GM12865 (cell line): ENCODE measurements at regions not wholly inside any gene's neighbourhood (a gene's known extent, or its start where the extent isn't known, plus 50 kb on each side); places are given as distances from the start of the nearest gene placed in this dataset.

Experiments used
- DNase-seq: peaks from one replicate; pipeline ENCODE4 v3.0.0; 2010; ENCODE audit warnings: low read depth
- H3K4me3 ChIP-seq: 2 replicates; pipeline ENCODE4 v1.5.1; 2011; ENCODE audit warnings: mild to moderate bottlenecking, low read depth, low read length, control low read depth
- TF ChIP-seq, protein P1 (sequence below): IDR thresholded peaks from 2 replicates; pipeline ENCODE4 v1.5.1; 2011; ENCODE audit warnings: low read length, control low read depth, low read depth, inconsistent platforms; ENCODE audit not compliant: insufficient read depth; ENCODE audit errors: missing control alignments

DNA sequence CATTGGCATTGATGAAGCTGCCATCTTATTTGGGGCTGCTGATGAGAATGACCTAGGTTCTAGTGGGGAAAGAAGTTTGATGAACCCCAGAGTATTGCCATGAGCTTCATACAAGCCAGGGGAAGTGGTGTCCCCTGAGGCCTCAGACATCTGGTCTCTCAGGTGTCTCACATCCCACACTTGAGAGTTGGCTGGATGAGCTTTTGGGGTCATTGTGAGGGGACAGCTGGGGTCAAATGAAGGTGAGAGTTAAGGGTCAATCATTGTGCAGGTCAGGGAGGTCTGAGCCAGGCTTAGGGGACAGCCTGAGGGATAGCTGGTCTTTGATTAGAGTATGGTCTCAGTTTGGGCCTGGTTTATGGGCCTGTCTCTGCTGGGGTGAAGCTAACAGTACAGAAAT lies 336.5 kb downstream of the CYP26B1 start:
- no peak overlapping the region for H3K4me3 ChIP-seq
- TF ChIP-seq, protein P1, sequence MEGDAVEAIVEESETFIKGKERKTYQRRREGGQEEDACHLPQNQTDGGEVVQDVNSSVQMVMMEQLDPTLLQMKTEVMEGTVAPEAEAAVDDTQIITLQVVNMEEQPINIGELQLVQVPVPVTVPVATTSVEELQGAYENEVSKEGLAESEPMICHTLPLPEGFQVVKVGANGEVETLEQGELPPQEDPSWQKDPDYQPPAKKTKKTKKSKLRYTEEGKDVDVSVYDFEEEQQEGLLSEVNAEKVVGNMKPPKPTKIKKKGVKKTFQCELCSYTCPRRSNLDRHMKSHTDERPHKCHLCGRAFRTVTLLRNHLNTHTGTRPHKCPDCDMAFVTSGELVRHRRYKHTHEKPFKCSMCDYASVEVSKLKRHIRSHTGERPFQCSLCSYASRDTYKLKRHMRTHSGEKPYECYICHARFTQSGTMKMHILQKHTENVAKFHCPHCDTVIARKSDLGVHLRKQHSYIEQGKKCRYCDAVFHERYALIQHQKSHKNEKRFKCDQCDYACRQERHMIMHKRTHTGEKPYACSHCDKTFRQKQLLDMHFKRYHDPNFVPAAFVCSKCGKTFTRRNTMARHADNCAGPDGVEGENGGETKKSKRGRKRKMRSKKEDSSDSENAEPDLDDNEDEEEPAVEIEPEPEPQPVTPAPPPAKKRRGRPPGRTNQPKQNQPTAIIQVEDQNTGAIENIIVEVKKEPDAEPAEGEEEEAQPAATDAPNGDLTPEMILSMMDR, result no peak
- no peak for DNase-seq

- H3K4me3 ChIP-seq, result no peak overlapping the region
- no peak for DNase-seq
- TF ChIP-seq, protein P1, result no peak
These were observed 339.8 kb downstream of the CYP26B1 start for GRCh38 chr2:71807581-71808451.

- DNase-seq, result peak; percentile 32
- H3K4me3 ChIP-seq, result no peak overlapping the region
These were observed 341.2 kb downstream of the CYP26B1 start for GRCh38 chr2:71806432-71806831.

DNA sequence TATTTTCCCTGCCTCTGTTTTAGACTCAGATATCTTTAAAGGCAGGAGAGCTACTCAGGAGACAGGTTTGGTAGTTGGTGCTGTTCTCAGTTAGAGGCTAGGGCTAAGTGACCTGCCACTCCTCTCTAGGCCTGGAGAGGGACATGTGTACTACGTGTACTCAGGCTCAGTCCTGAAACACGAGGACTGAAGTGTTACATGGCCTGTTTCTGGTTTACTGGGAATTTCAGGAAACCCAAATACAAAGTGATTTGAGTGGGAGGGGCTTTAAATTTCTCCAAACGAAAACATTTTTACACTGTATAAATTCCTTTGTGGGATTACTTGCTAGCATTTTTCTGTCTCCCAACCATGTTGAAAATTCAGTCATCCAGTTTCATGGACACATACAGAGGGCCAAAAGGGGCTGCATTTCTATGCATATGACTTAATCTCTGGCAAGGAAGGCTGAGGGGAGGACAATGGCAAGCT lies 343.3 kb downstream of the CYP26B1 start:
- TF ChIP-seq, protein P1, result no peak
- DNase-seq, result no peak
- no peak overlapping the region for H3K4me3 ChIP-seq

More at GRCh38 chr2:71806432-71806831, 341.2 kb downstream of the CYP26B1 start:
- TF ChIP-seq, protein P1, result no peak

- no peak overlapping the region for H3K4me3 ChIP-seq
- TF ChIP-seq, protein P1, result no peak
- no peak for DNase-seq
These were observed 344.3 kb downstream of the CYP26B1 start for GRCh38 chr2:71803398-71803797.

DNA sequence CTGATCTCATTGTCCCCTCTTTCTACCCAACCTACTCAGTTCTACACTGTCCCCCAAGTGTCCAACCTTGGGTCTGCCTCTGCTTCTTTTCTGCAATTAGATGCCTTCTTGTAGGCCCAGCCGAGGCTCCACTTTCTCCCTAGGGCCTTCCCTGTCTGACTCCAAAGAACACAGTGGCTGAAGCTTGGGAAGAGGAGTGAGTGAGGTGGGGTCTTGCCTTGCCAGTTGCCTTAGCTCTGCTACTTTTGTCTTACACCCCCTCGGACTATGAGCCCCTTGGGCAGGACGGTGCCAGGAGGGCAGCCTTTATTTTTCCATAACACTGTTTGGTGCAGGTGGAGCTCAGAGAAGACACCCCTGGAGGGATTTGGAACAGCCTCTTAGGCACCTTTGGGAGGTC lies 345.1 kb downstream of the CYP26B1 start:
- TF ChIP-seq, protein P1, result no peak

More for the DNA sequence above, 345.1 kb downstream of the CYP26B1 start:
- H3K4me3 ChIP-seq, result no peak overlapping the region
- no peak for DNase-seq
